K562 (cell line): ENCODE measurements at regions not wholly inside any gene's neighbourhood (a gene's known extent, or its start where the extent isn't known, plus 50 kb on each side); places are given as distances from the start of the nearest gene placed in this dataset.

Experiments used
- CHD2 ChIP-seq: IDR thresholded peaks from 2 replicates; pipeline ENCODE4 v1.6.1; 2011; ENCODE audit warnings: low read depth, low read length
- KDM5B ChIP-seq: fragments of 200-600 bp; sonication (generic); IDR thresholded peaks from 2 replicates; pipeline ENCODE4 v1.6.1; 2012; ENCODE audit warnings: low read depth, mild to moderate bottlenecking, moderate library complexity, low read length, control low read depth, inconsistent platforms; ENCODE audit not compliant: insufficient replicate concordance
- NFIX ChIP-seq: fragments of 250-450 bp; sonication (Bioruptor Pico); IDR thresholded peaks from 2 replicates; pipeline ENCODE4 v1.4.0; 2020; ENCODE audit warnings: low read depth, mild to moderate bottlenecking, moderate library complexity

GRCh38 chr3:124636101-124636862 lies 94.0 kb upstream of the UMPS start:
- TF ChIP-seq NFIX (CRISPR knock-in tag) (no peak), KDM5B (no peak), CHD2 (no peak)
